CD14-positive monocyte (primary cell): ENCODE measurements at regions not wholly inside any gene's neighbourhood (a gene's known extent, or its start where the extent isn't known, plus 50 kb on each side); places are given as distances from the start of the nearest gene placed in this dataset.

Experiments
- DNase-seq, 3 donors: peaks; one replicate each; pipeline ENCODE4 v3.0.0-alpha.2; 2011 to 2022
- H2AFZ ChIP-seq: 2 replicates; pipeline ENCODE4 v1.6.0; 2012; ENCODE audit warnings: mild to moderate bottlenecking, low read depth, low read length, inconsistent platforms; ENCODE audit not compliant: insufficient read depth, poor library complexity, severe bottlenecking
- H3K27ac ChIP-seq, 2 donors: 1 replicate in 1 of 2; 2 replicates in 1 of 2; pipeline ENCODE4 v1.5.1; 2012 to 2013; ENCODE audit warnings: low read length in 2 of 2, control low read depth in 1 of 2, inconsistent platforms in 1 of 2, low read depth in 1 of 2, mild to moderate bottlenecking in 1 of 2
- H3K27me3 ChIP-seq, 2 donors: one replicate each; pipeline versions ENCODE4 v1.6.0 to v1.6.1; 2011 to 2013; ENCODE audit warnings: low read length in 2 of 2; ENCODE audit not compliant: control insufficient read depth in 2 of 2, insufficient read depth in 2 of 2
- H3K36me3 ChIP-seq, 2 donors: replicated peaks in 1 of 2; 1 replicate in 1 of 2; 2 replicates in 1 of 2; pipeline versions ENCODE4 v1.5.1 to v1.6.1; 2012 to 2013; ENCODE audit warnings: low read length in 2 of 2, control low read depth in 1 of 2, inconsistent platforms in 1 of 2, mild to moderate bottlenecking in 1 of 2; ENCODE audit not compliant: insufficient read depth in 2 of 2, control insufficient read depth in 1 of 2
- H3K4me1 ChIP-seq, 2 donors: 1 replicate in 1 of 2; 2 replicates in 1 of 2; pipeline versions ENCODE4 v1.5.1 to v1.6.1; 2012 to 2013; ENCODE audit warnings: low read length in 2 of 2, control low read depth in 1 of 2, inconsistent platforms in 1 of 2, mild to moderate bottlenecking in 1 of 2, moderate library complexity in 1 of 2; ENCODE audit not compliant: insufficient read depth in 2 of 2, control insufficient read depth in 1 of 2
- H3K4me2 ChIP-seq: replicated peaks from 2 replicates; pipeline ENCODE3; 2012; ENCODE audit warnings: low read length, moderate library complexity, mild to moderate bottlenecking; ENCODE audit not compliant: poor library complexity, severe bottlenecking; ENCODE audit errors: extremely low read depth
- H3K4me3 ChIP-seq, 3 experiments: fragments of 200-600 bp in 1 of 3; sonication (generic) in 1 of 3; replicated peaks in 1 of 3; 1 replicate in 2 of 3; 2 replicates in 1 of 3; pipeline ENCODE4 v1.5.1; 2011 to 2013; ENCODE audit warnings: low read length in 3 of 3, mild to moderate bottlenecking in 3 of 3, control low read depth in 2 of 3, low read depth in 2 of 3, inconsistent platforms in 1 of 3, moderate library complexity in 1 of 3
- H3K79me2 ChIP-seq: 2 replicates; pipeline ENCODE4 v1.6.0; 2012; ENCODE audit warnings: mild to moderate bottlenecking, control low read depth, inconsistent platforms, low read length, moderate library complexity; ENCODE audit not compliant: insufficient read depth
- H3K9ac ChIP-seq: 2 replicates; pipeline ENCODE4 v1.6.0; 2017; ENCODE audit warnings: low read length, mild to moderate bottlenecking; ENCODE audit not compliant: insufficient read depth, poor library complexity, severe bottlenecking
- H3K9me3 ChIP-seq, 2 donors: replicated peaks in 1 of 2; 1 replicate in 1 of 2; 2 replicates in 1 of 2; pipeline versions ENCODE4 v1.5.1 to v1.6.1; 2012 to 2013; ENCODE audit warnings: low read length in 2 of 2, control low read depth in 1 of 2; ENCODE audit not compliant: control insufficient read depth in 1 of 2, insufficient read depth in 1 of 2
- H4K20me1 ChIP-seq: 2 replicates; pipeline ENCODE4 v1.6.0; 2012; ENCODE audit warnings: mild to moderate bottlenecking, low read length, control low read depth, moderate library complexity; ENCODE audit not compliant: insufficient read depth
- H3K27ac Mint-ChIP-seq, 7 donors: one replicate each; pipeline ENCODE4 v1.8.0; 2020; ENCODE audit warnings: mild to moderate bottlenecking in 7 of 7, mixed read lengths in 7 of 7, moderate library complexity in 6 of 7, inconsistent platforms in 2 of 7
- H3K27me3 Mint-ChIP-seq, 3 donors: one replicate each; pipeline ENCODE4 v1.8.0; 2021 to 2022; ENCODE audit warnings: low read depth in 3 of 3, mild to moderate bottlenecking in 3 of 3, mixed read lengths in 3 of 3, moderate library complexity in 3 of 3, inconsistent platforms in 1 of 3
- H3K36me3 Mint-ChIP-seq, 2 donors: one replicate each; pipeline ENCODE4 v1.8.0; 2020; ENCODE audit warnings: mixed read lengths in 2 of 2, inconsistent platforms in 1 of 2, mild to moderate bottlenecking in 1 of 2
- H3K4me1 Mint-ChIP-seq: one replicate; pipeline ENCODE4 v1.8.0; 2020; ENCODE audit warnings: mild to moderate bottlenecking, mixed read lengths
- H3K4me3 Mint-ChIP-seq, 2 donors: one replicate each; pipeline ENCODE4 v1.8.0; 2020; ENCODE audit warnings: mild to moderate bottlenecking in 2 of 2, mixed read lengths in 2 of 2, moderate library complexity in 1 of 2
- H3K9me3 Mint-ChIP-seq, 7 donors: one replicate each; pipeline ENCODE4 v1.8.0; 2020 to 2022; ENCODE audit warnings: mixed read lengths in 7 of 7, mild to moderate bottlenecking in 6 of 7, moderate library complexity in 6 of 7, inconsistent platforms in 2 of 7
- WGBS: methylation state at CpG from one replicate; pipeline ENCODE4 v1.1.5; 2013; ENCODE audit warnings: missing lambda C conversion rate; ENCODE audit not compliant: insufficient coverage; 5-methylcytosine and 5-hydroxymethylcytosine counted together
- intact Hi-C, 2 donors: fragments of 100-400 bp; cut with micrococcal nuclease; formaldehyde crosslinking; loops; one replicate each; pipeline versions ENCODE4 v1.15.0 to v1.15.1; 2023
- TF ChIP-seq, protein P1 (sequence below): fragments of 200-600 bp; IDR thresholded peaks from one replicate; pipeline ENCODE4 v1.8.0; 2022; ENCODE audit warnings: antibody characterized with exemption, mild to moderate bottlenecking

DNA sequence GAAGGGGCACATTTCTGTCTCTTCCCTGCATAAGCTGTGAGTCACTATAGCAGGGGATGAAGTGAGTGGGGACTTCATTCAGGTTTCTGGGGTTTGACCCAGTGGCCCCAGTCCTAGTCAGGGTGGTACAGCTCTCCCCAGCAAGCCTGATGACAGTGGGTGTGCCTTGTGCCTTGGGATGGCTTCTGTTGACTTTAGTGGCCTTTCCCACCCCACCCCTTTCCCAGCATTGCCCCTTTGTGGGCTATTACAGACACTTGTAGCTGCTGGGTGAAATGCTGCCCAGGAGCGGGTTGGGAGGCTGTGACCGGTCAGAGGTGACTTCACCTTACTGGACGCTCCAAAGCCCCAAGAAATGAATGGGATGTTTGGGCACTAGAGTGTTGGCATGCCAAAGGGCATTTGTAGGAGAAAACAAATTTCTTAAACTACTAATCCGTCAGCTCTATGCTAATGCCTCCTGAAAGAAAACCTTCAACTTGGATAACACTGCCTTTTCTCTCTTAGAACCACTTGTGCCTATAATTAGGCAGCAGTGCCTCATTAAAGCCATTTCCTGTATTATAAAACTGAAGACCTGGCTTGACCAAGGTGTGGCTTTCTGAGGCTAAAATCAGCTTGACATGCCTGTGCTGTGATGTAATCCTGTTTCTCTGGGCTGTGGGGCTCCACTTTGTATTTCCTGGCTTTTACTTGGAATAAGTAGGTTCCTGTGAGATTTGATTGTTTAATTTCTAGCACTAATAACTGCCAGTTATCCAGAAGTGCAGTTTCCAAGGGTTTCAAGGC, 119.0 kb upstream of the SLC25A48 start:
- Histone ChIP-seq H3K27me3 (no peaks in the 10 kb centered on the region), H3K4me3 (no peak overlapping the region), H3K27ac (no peak overlapping the region), H3K9me3 (no peaks in the 10 kb centered on the region), H3K4me2 (no peak overlapping the region), H3K4me1 (no peaks in the 10 kb centered on the region), H3K9ac (no peak overlapping the region), H4K20me1 (no peaks in the 10 kb centered on the region), H3K36me3 (no peaks in the 10 kb centered on the region), H3K79me2 (no peaks in the 10 kb centered on the region), H2AFZ (no peak overlapping the region)
- Mint-ChIP-seq H3K4me3 (no peak overlapping the region), H3K36me3 (no peaks in the 10 kb centered on the region), H3K27me3 (peaks cover 1 to 2% (median 2%) of the 10 kb centered on the region in 3 donors), H3K4me1 (no peaks in the 10 kb centered on the region), H3K9me3 (peaks cover 0 to 1% (median 0%) of the 10 kb centered on the region in 7 donors), H3K27ac (no peak overlapping the region)
- TF ChIP-seq, protein P1, sequence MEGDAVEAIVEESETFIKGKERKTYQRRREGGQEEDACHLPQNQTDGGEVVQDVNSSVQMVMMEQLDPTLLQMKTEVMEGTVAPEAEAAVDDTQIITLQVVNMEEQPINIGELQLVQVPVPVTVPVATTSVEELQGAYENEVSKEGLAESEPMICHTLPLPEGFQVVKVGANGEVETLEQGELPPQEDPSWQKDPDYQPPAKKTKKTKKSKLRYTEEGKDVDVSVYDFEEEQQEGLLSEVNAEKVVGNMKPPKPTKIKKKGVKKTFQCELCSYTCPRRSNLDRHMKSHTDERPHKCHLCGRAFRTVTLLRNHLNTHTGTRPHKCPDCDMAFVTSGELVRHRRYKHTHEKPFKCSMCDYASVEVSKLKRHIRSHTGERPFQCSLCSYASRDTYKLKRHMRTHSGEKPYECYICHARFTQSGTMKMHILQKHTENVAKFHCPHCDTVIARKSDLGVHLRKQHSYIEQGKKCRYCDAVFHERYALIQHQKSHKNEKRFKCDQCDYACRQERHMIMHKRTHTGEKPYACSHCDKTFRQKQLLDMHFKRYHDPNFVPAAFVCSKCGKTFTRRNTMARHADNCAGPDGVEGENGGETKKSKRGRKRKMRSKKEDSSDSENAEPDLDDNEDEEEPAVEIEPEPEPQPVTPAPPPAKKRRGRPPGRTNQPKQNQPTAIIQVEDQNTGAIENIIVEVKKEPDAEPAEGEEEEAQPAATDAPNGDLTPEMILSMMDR: no peak
- WGBS: 86% methylated on average over 1 of the region's 4 CpGs
- intact Hi-C loops: no loop called here
- no peak for DNase-seq

DNA sequence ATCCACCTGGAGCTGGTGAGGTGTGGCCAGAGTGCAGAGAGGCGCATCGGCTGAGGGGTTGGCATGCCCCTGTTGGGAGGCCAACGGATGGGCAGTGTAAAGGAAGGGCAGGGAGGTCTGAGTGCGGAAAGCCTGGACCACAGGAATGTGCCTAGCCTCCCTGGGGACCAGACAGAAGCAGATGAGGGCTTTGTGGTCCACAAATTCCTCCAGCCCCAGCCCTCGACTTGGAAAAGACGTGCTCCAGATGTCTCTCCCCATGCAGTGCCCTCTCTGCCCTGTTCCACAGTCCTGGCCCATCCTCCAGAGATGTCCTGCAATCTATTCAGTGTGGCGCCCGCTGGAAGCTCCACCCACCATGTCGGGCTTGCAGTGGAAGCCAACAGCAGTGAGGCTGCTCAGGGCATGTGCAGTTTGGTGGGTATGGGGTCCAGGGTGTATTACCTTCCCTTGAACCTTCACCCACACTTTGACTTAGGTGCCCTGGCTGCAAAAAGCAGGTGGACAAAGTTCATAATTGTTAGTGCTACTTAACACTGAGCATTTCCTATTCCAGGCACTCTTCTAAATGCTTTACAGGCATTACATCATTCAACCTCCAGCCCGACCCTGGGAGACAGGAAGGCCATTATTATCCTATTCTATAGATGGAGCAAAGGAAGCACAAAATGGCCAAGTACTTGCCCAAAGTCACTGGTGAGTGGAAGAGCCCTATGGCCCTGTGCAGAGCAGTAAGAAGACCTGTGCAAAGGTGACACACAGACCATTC, 120.2 kb upstream of the SLC25A48 start:
- WGBS: 90% methylated on average over 3 of the region's 10 CpGs
- no peaks in the 10 kb centered on the region for H4K20me1 ChIP-seq
- no peak overlapping the region for H3K4me3 ChIP-seq
- intact Hi-C loops: no loop called here
- H2AFZ ChIP-seq: no peak overlapping the region
- no peaks in the 10 kb centered on the region for H3K27me3 ChIP-seq
- no peak for DNase-seq
- no peaks in the 10 kb centered on the region for H3K4me1 ChIP-seq
- H3K9me3 ChIP-seq: no peaks in the 10 kb centered on the region
- H3K27me3 Mint-ChIP-seq: peaks cover 1 to 2% (median 2%) of the 10 kb centered on the region in 3 donors
- H3K4me2 ChIP-seq: no peak overlapping the region
- no peaks in the 10 kb centered on the region for H3K36me3 ChIP-seq
- no peak overlapping the region for H3K27ac Mint-ChIP-seq
- no peaks in the 10 kb centered on the region for H3K4me1 Mint-ChIP-seq
- no peaks in the 10 kb centered on the region for H3K36me3 Mint-ChIP-seq
- no peaks in the 10 kb centered on the region for H3K79me2 ChIP-seq
- H3K9ac ChIP-seq: no peak overlapping the region
- no peak overlapping the region for H3K4me3 Mint-ChIP-seq
- TF ChIP-seq, protein P1: no peak
- H3K27ac ChIP-seq: no peak overlapping the region
- peaks cover 0 to 1% (median 0%) of the 10 kb centered on the region in 7 donors for H3K9me3 Mint-ChIP-seq
